AG09309 (cell line): ENCODE measurements at regions not wholly inside any gene's neighbourhood (a gene's known extent, or its start where the extent isn't known, plus 50 kb on each side); places are given as distances from the start of the nearest gene placed in this dataset.

Experiments
- DNase-seq: peaks from one replicate; pipeline ENCODE4 v3.0.0-alpha.2; 2010; ENCODE audit warnings: low read depth
- H3K4me3 ChIP-seq: 2 replicates; pipeline ENCODE4 v1.5.1; 2011; ENCODE audit warnings: mild to moderate bottlenecking, low read depth, low read length, moderate library complexity; ENCODE audit not compliant: control insufficient read depth
- CTCF ChIP-seq: IDR thresholded peaks from 2 replicates; pipeline ENCODE4 v1.5.1; 2011; ENCODE audit warnings: mild to moderate bottlenecking, low read depth, low read length, inconsistent platforms; ENCODE audit not compliant: insufficient read depth, control insufficient read depth; ENCODE audit errors: missing control alignments

- H3K4me3 ChIP-seq = no peak overlapping the region
- TF ChIP-seq CTCF = no peak
- no peak for DNase-seq
Observed at GRCh38 chr9:31137176-31138160, 1247.0 kb upstream of the ACO1 start.

GRCh38 chr9:31140316-31140715 lies 1244.1 kb upstream of the ACO1 start:
- no peak overlapping the region for H3K4me3 ChIP-seq
- no peak for TF ChIP-seq CTCF
- DNase-seq = no peak

DNA sequence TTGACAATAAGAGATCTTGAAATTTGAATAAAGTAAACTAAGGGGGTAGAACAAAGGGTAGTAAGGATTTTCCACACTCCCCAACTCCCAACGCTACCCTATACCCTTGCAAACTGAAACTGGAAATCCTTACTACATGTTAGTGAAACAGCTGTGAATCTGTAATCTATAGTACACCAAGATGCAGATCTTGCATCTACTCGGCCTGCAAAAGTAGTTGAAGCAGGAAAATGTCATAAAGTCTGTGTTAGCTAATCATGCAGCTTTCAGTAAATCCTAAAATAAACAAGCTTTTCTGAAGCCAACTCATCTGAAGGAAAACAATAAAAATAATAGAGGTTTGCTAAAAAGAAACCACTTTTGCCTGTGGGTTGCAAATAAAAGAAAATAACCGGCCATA lies 1242.0 kb upstream of the ACO1 start:
- H3K4me3 ChIP-seq = no peak overlapping the region
- TF ChIP-seq CTCF = no peak
- no peak for DNase-seq

DNA sequence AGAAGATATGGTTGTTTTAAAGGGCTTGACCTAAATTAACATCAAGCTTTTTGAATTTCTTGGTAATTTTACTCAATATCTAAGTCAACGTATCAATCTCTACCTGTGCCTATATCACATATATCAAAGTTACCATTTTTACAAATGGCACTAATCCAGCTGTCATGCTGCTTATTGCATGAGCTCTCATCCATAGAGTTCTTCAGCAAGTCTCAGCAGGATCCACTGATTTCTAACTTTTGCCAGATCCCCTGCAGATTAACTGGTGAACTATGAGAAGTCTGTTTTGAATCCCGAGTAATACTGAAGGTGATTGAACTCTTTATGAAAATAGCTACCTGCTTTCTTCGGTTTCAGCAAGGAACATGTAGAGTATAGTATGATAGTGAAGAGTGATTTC lies 1239.8 kb upstream of the ACO1 start:
- TF ChIP-seq CTCF = no peak
- no peak for DNase-seq
- H3K4me3 ChIP-seq = no peak overlapping the region

- DNase-seq = no peak
- H3K4me3 ChIP-seq = no peak overlapping the region
- TF ChIP-seq CTCF = no peak
Observed at GRCh38 chr9:31146485-31147166, 1237.8 kb upstream of the ACO1 start.

GRCh38 chr9:31153250-31153840 lies 1231.1 kb upstream of the ACO1 start:
- DNase-seq = no peak
- no peak overlapping the region for H3K4me3 ChIP-seq
- no peak for TF ChIP-seq CTCF
